GM21723 (cell line): ENCODE measurements at regions not wholly inside any gene's neighbourhood (a gene's known extent, or its start where the extent isn't known, plus 50 kb on each side); places are given as distances from the start of the nearest gene placed in this dataset.

Source experiments
- ATAC-seq: cut with Tn5 transposase; IDR thresholded peaks from one replicate; pipeline ENCODE4 v1.9.1; 2021; ENCODE audit warnings: mild to moderate bottlenecking, moderate library complexity; ENCODE audit not compliant: unreplicated experiment

GRCh38 chr2:180324182-180324581, 317.1 kb upstream of the CWC22 start:
- no peak for ATAC-seq

GRCh38 chr2:180322781-180323180, 315.7 kb upstream of the CWC22 start:
- no peak for ATAC-seq

- ATAC-seq, result peak; percentile 91
Measured at GRCh38 chr2:180319586-180320405, 312.7 kb upstream of the CWC22 start.

- no peak for ATAC-seq
Measured at GRCh38 chr2:180314086-180314485, 307.0 kb upstream of the CWC22 start.

- ATAC-seq, result no peak
Measured at GRCh38 chr2:180312542-180312941, 305.4 kb upstream of the CWC22 start.

GRCh38 chr2:180307096-180307495, 300.0 kb upstream of the CWC22 start:
- ATAC-seq, result no peak

GRCh38 chr2:180306346-180306745, 299.2 kb upstream of the CWC22 start:
- ATAC-seq, result no peak

GRCh38 chr2:180291552-180292421, 284.7 kb upstream of the CWC22 start:
- ATAC-seq, result no peak

GRCh38 chr2:180291060-180291459, 284.0 kb upstream of the CWC22 start:
- ATAC-seq, result no peak

- no peak for ATAC-seq
Measured at GRCh38 chr2:180289627-180290026, 282.5 kb upstream of the CWC22 start.

- ATAC-seq, result no peak
Measured at GRCh38 chr2:180279581-180279980, 272.5 kb upstream of the CWC22 start.

GRCh38 chr2:180276733-180277132, 269.6 kb upstream of the CWC22 start:
- no peak for ATAC-seq

GRCh38 chr2:180268006-180268405, 260.9 kb upstream of the CWC22 start:
- no peak for ATAC-seq

- ATAC-seq, result no peak
Measured at GRCh38 chr2:180261976-180262375, 254.9 kb upstream of the CWC22 start.

GRCh38 chr2:180258579-180258978, 251.5 kb upstream of the CWC22 start:
- ATAC-seq, result no peak

- ATAC-seq, result no peak
Measured at GRCh38 chr2:180258041-180258537, 251.0 kb upstream of the CWC22 start.

- ATAC-seq, result no peak
Measured at GRCh38 chr2:180257247-180257646, 250.2 kb upstream of the CWC22 start.

- ATAC-seq, result no peak
Measured at GRCh38 chr2:180255981-180256380, 248.9 kb upstream of the CWC22 start.

- ATAC-seq, result no peak
Measured at GRCh38 chr2:180254872-180255271, 247.8 kb upstream of the CWC22 start.

- ATAC-seq, result no peak
Measured at GRCh38 chr2:180247658-180248057, 240.6 kb upstream of the CWC22 start.

GRCh38 chr2:180246268-180246667, 239.2 kb upstream of the CWC22 start:
- ATAC-seq, result no peak

GRCh38 chr2:180240774-180241173, 233.7 kb upstream of the CWC22 start:
- ATAC-seq, result no peak
